Activated T-cell treated with anti-CD3 and anti-CD28 coated beads, Interleukin-2, amount 50 U/mL, for 24 hours (primary cell): ENCODE measurements at regions not wholly inside any gene's neighbourhood (a gene's known extent, or its start where the extent isn't known, plus 50 kb on each side); places are given as distances from the start of the nearest gene placed in this dataset.
"Not testable (repeated sequence)": the region's sequence is repeated elsewhere in the genome, so short reads cannot be mapped to it uniquely, and the experiment has no call there.

Experiments used
- DNase-seq: peaks from one replicate; pipeline ENCODE4 v3.0.0-alpha.2; 2020
- H3K27ac Mint-ChIP-seq: 2 replicates; pipeline ENCODE4 v1.8.0; 2020; ENCODE audit warnings: mild to moderate bottlenecking, mixed read lengths
- H3K27me3 Mint-ChIP-seq: 2 replicates; pipeline ENCODE4 v1.8.0; 2020; ENCODE audit warnings: mixed read lengths
- H3K36me3 Mint-ChIP-seq: 2 replicates; pipeline ENCODE4 v1.8.0; 2020; ENCODE audit warnings: low read depth, mixed read lengths
- H3K4me1 Mint-ChIP-seq: 2 replicates; pipeline ENCODE4 v1.8.0; 2020; ENCODE audit warnings: low read depth, mixed read lengths
- H3K4me3 Mint-ChIP-seq: 2 replicates; pipeline ENCODE4 v1.8.0; 2020; ENCODE audit warnings: mild to moderate bottlenecking, moderate library complexity, mixed read lengths
- H3K9me3 Mint-ChIP-seq: 2 replicates; pipeline ENCODE4 v1.8.0; 2020; ENCODE audit warnings: mixed read lengths

- H3K4me3 Mint-ChIP-seq, H3K9me3 Mint-ChIP-seq, H3K27me3 Mint-ChIP-seq, H3K27ac Mint-ChIP-seq, DNase-seq: not testable (repeated sequence)
- Mint-ChIP-seq H3K36me3 (peaks cover 57% of the 10 kb centered on the region), H3K4me1 (peaks cover 13% of the 10 kb centered on the region)
Measured at GRCh38 chrX:3824008-3824407, 110.6 kb upstream of the PRKX start.

DNA sequence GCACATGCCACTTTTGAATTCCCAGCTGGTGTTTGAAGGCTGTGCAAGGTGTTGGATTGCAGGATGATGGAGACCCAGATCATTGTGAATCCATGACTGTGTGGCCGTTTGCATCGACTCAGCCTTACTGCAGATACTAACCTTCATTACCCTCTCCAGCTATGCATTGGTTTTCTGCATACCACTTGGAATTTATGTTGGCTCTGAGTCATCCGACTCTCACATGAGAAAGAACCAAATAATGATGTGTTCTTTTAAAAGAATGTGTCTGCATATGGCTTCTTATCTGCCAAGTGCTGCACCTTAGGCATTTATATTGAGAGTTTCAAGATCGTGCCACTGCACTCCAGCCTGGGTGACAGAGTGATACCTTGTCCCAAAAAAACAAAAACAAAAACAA lies 106.7 kb upstream of the PRKX start:
- H3K4me1 Mint-ChIP-seq, result peaks cover 30% of the 10 kb centered on the region
- peaks cover 72% of the 10 kb centered on the region for H3K36me3 Mint-ChIP-seq
- no peaks in the 10 kb centered on the region for H3K9me3 Mint-ChIP-seq
- no peak overlapping the region for H3K4me3 Mint-ChIP-seq
- peak overlapping the region; percentile 44 for H3K27ac Mint-ChIP-seq
- H3K27me3 Mint-ChIP-seq, result no peaks in the 10 kb centered on the region
- no peak for DNase-seq

GRCh38 chrX:3817480-3817879 lies 104.0 kb upstream of the PRKX start:
- Mint-ChIP-seq H3K4me1 (peaks cover 35% of the 10 kb centered on the region), H3K36me3 (peaks cover 72% of the 10 kb centered on the region), H3K27ac (peak overlapping the region; percentile 79)
- not testable (repeated sequence) for H3K4me3 Mint-ChIP-seq, H3K9me3 Mint-ChIP-seq, DNase-seq, H3K27me3 Mint-ChIP-seq

DNA sequence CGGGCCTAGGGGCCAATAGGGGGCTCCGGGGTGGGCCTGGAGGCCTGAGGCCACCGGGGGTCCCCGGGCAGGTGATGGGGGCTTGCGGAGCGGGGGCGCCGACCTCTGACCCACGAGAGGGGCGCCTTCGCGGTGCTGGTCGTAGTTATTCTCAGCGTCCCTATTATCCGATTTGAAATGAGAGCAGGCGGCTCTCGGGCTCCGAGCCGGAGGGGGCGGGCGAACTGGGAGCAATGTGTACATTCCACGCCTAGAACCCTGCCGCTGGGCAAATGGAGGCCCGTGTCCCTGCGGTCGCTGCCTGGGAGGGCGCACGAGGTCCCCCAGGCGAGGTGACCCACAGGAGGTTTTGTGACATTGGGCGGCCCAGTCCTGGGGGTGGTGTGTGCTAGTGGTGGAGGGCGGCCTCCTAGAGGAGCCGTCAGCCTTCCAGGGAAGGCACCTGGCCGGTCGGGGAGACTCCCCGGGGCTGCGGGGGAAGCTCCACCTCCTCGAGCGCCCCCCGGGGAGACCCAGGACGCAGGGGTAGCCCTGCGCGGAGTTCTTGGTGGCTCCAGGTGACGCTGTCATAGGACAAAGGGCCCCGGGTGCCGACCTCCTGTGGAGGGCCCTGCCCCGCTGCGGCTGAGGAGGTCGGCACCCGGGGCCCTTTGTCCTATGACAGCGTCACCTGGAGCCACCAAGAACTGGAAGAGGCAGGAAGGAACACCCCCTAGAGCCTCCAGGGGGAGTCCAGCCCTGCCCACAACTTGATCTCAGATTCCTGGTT lies 102.6 kb upstream of the PRKX start:
- Mint-ChIP-seq H3K27ac (peak overlapping the region; percentile 90), H3K4me3 (peak overlapping the region; percentile 92), H3K36me3 (peaks cover 58% of the 10 kb centered on the region), H3K4me1 (peaks cover 45% of the 10 kb centered on the region), H3K27me3 (no peaks in the 10 kb centered on the region), H3K9me3 (no peaks in the 10 kb centered on the region)
- peak; percentile 80 for DNase-seq

DNA sequence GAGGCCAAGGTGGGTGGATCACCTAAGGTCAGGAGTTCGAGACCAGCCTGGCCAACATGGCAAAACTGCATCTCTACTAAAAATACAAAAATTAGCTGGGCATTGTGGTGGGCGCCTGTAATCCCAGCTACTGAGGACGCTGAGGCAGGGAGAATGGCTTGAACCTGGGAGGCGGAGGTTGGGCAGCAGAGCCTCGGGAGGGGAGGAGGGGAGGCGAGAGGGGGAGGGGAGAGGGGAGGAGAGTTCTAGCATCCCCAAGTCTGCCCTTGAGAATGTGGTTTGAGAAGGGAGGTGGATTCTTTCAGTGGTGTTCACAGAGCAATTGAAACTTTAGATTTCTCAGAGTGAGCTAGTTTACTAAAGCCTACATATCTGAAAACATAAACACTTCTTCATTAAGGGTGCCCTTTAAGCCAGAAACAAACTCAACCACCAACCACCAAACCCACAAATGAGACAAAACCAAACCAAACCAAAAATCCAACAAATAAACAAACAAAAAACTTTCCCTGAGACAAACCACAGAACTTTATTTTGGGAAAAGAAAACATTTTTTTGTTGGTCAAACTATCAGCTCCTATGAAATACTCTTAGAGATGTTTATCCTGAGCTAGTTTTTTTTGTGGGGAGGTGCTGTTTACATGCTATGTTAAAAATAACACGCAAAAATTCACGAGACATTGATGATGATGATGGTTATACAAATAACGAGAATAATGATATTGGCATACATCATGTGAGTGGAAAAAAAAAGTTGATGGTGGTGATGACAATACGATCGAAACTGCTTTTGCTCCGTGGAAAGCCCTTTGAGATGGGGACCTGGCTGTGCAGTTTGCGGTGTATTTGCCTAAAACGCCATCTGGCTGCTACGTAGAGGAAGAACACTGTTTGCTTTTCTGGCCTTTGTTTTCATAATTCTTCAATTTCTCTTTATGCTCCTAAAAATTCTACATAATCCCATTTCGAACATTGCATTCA lies 98.2 kb upstream of the PRKX start:
- peaks cover 29% of the 10 kb centered on the region for H3K27me3 Mint-ChIP-seq
- DNase-seq, result no peak
- H3K27ac Mint-ChIP-seq, result peak overlapping the region; percentile 76
- H3K9me3 Mint-ChIP-seq, result no peaks in the 10 kb centered on the region
- H3K4me1 Mint-ChIP-seq, result peaks cover 28% of the 10 kb centered on the region
- peaks cover 15% of the 10 kb centered on the region for H3K36me3 Mint-ChIP-seq
- no peak overlapping the region for H3K4me3 Mint-ChIP-seq

- H3K27ac Mint-ChIP-seq, result no peak overlapping the region
- H3K9me3 Mint-ChIP-seq, result no peaks in the 10 kb centered on the region
- H3K4me3 Mint-ChIP-seq, result no peak overlapping the region
- no peak for DNase-seq
- H3K4me1 Mint-ChIP-seq, result peaks cover 14% of the 10 kb centered on the region
- no peaks in the 10 kb centered on the region for H3K36me3 Mint-ChIP-seq
- H3K27me3 Mint-ChIP-seq, result peaks cover 39% of the 10 kb centered on the region
Measured at GRCh38 chrX:3807906-3808305, 94.5 kb upstream of the PRKX start.

GRCh38 chrX:3806630-3807029 lies 93.2 kb upstream of the PRKX start:
- no peaks in the 10 kb centered on the region for H3K36me3 Mint-ChIP-seq
- no peaks in the 10 kb centered on the region for H3K9me3 Mint-ChIP-seq
- no peak overlapping the region for H3K27ac Mint-ChIP-seq
- H3K4me3 Mint-ChIP-seq, result no peak overlapping the region
- H3K4me1 Mint-ChIP-seq, result peaks cover 4% of the 10 kb centered on the region
- H3K27me3 Mint-ChIP-seq, result peaks cover 39% of the 10 kb centered on the region
- no peak for DNase-seq

DNA sequence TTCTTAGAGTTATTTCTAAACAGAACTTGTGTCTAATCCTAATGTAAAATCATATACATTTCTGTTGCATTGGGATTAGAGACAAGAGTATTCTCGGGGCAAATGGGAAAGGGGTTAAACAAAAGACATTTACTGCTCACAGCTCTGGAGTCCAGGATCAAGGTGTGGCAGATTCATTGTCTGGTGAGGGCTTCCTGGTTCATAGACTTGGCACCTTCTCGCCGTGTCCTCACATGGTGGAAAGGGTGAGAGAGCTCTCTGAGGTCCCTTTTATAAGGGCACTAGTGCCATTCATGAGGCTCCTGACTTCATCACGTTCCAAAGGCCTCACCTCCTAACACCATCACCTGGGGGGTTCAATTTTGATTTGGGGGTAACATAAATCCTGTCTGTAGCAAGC lies 90.3 kb upstream of the PRKX start:
- H3K27ac Mint-ChIP-seq, result no peak overlapping the region
- H3K36me3 Mint-ChIP-seq, result no peaks in the 10 kb centered on the region
- no peak overlapping the region for H3K4me3 Mint-ChIP-seq
- no peak for DNase-seq
- H3K27me3 Mint-ChIP-seq, result peaks cover 34% of the 10 kb centered on the region
- no peaks in the 10 kb centered on the region for H3K4me1 Mint-ChIP-seq
- no peaks in the 10 kb centered on the region for H3K9me3 Mint-ChIP-seq

DNA sequence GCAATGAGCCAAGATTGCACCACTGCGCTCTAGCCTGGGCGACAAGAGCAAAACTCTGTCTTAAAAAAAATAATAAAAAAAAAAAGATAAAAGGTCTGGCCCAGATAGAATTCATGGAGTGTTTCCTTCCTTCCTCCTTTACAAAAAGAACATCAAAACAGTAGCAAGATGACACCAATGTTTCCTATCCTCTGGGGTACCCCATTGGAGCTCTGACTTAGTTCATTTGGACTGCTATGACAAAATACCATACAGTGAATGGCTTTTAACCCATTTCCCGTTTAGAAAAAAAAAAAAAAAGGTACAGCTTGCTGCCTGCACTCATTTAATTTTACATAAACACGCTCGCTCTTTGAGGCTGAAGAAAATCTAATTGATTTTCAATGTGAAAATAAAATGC lies 89.9 kb upstream of the PRKX start:
- Mint-ChIP-seq H3K27me3 (peaks cover 30% of the 10 kb centered on the region), H3K36me3 (no peaks in the 10 kb centered on the region), H3K4me1 (no peaks in the 10 kb centered on the region), H3K27ac (no peak overlapping the region), H3K9me3 (no peaks in the 10 kb centered on the region), H3K4me3 (no peak overlapping the region)
- DNase-seq, result no peak

DNA sequence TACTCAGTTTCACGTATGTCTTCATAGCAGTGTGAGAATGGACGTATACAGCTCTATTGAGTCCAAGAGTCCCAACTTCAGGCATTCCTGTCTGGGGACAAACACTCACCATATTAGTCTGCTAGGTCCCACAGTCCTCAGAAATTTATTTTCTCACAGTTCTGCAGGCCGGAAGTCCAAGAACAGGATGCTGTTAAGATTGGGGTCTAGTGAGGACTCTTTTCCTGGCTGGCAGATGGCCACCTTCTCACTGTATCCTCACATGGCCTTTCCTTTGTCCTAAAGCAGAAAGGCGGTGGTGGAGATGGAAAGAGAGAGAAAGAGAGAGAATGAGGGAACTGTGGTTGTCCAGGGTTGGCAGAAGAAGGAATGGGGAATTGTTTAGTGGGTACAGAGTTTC lies 82.0 kb upstream of the PRKX start:
- H3K4me3 Mint-ChIP-seq, H3K27ac Mint-ChIP-seq, H3K9me3 Mint-ChIP-seq, DNase-seq, H3K4me1 Mint-ChIP-seq, H3K36me3 Mint-ChIP-seq: not testable (repeated sequence)
- H3K27me3 Mint-ChIP-seq, result peaks cover 17% of the 10 kb centered on the region

- H3K27me3 Mint-ChIP-seq, result peaks cover 15% of the 10 kb centered on the region
- no peaks in the 10 kb centered on the region for H3K9me3 Mint-ChIP-seq
- H3K27ac Mint-ChIP-seq, result no peak overlapping the region
- H3K36me3 Mint-ChIP-seq, result no peaks in the 10 kb centered on the region
- H3K4me3 Mint-ChIP-seq, result no peak overlapping the region
- H3K4me1 Mint-ChIP-seq, result peaks cover 16% of the 10 kb centered on the region
- no peak for DNase-seq
Measured at GRCh38 chrX:3791449-3791848, 78.0 kb upstream of the PRKX start.

- H3K4me3 Mint-ChIP-seq, result no peak overlapping the region
- peaks cover 6% of the 10 kb centered on the region for H3K9me3 Mint-ChIP-seq
- peaks cover 16% of the 10 kb centered on the region for H3K4me1 Mint-ChIP-seq
- no peak overlapping the region for H3K27ac Mint-ChIP-seq
- no peaks in the 10 kb centered on the region for H3K36me3 Mint-ChIP-seq
- peaks cover 5% of the 10 kb centered on the region for H3K27me3 Mint-ChIP-seq
- no peak for DNase-seq
Measured at GRCh38 chrX:3788494-3789233, 75.2 kb upstream of the PRKX start.

- peaks cover 2% of the 10 kb centered on the region for H3K27me3 Mint-ChIP-seq
- H3K4me1 Mint-ChIP-seq, result peaks cover 16% of the 10 kb centered on the region
- H3K27ac Mint-ChIP-seq, result no peak overlapping the region
- H3K4me3 Mint-ChIP-seq, result no peak overlapping the region
- peaks cover 12% of the 10 kb centered on the region for H3K9me3 Mint-ChIP-seq
- DNase-seq, result no peak
- no peaks in the 10 kb centered on the region for H3K36me3 Mint-ChIP-seq
Measured at GRCh38 chrX:3787856-3788255, 74.4 kb upstream of the PRKX start.

- Mint-ChIP-seq H3K4me1 (peaks cover 17% of the 10 kb centered on the region), H3K9me3 (peaks cover 15% of the 10 kb centered on the region)
- not testable (repeated sequence) for H3K27me3 Mint-ChIP-seq, DNase-seq, H3K4me3 Mint-ChIP-seq, H3K36me3 Mint-ChIP-seq, H3K27ac Mint-ChIP-seq
Measured at GRCh38 chrX:3785822-3786221, 72.4 kb upstream of the PRKX start.
